SHP77 (cell line): ENCODE measurements at regions not wholly inside any gene's neighbourhood (a gene's known extent, or its start where the extent isn't known, plus 50 kb on each side); places are given as distances from the start of the nearest gene placed in this dataset.
"Not testable (repeated sequence)": the region's sequence is repeated elsewhere in the genome, so short reads cannot be mapped to it uniquely, and the experiment has no call there.

Experiments
- DNase-seq, 2 experiments: peaks; one replicate each; lab custom pipeline; 2025; lab: John Stamatoyannopoulos, UW

DNA sequence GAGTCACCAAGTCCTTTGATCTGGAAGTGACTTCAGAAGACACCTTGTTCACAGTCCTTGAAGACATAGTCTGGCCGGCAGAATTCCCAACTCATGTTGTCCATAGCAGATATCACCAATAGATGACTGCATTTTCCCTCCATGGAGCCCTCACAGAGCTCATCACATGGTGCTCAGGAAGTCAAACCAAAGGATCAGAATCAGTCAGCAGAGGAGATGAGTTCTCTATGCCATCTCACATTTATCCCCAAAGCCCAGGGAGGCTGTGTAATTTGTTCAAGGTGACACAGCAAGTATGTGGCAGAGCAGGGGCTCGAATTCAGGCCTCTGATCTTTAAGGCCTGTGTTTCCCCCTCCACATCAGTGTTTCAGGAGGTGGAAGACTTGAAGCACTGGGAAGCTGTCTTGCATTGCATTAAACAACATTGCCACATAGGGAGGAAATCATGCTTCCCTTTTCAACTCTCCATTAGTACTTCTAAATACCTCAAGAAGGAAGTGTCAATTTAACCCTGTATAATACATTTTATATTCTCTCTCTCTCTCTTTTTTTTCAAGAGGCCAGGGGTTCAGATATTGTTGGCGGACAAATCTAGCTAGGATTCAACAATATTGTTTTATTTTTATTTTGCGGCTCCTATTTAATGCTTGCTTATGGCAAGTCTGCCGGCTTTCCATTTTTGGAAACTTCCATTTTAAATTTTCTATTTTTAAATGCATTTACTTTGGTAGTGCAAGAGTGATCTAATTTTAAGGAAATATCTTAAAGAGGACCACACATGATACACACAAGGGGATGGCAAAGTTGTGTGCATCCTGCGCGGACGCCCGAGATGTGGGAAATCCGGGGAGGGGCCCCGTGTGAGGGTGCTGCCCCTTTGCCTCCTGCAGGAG, 61.9 kb downstream of the NPIPB5 start:
- not testable (repeated sequence) for DNase-seq

DNA sequence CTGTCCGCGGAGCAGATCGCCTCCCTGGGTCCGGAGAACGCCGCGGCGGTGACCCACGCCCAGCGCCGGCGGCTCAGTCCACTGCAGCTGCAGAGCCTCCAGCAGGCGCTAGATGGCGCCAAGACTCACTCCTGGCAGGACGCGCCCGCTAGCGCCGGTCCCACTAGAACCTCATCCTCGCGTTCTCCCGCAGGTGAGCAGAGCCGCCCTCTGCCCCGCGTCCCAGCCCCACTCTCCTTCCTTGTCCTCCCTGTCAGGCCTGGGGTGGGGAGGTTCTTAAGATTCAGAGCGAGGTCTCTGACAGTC, 62.5 kb downstream of the NPIPB5 start:
- DNase-seq: not testable (repeated sequence)

GRCh38 chr16:22576506-22576905, 65.8 kb downstream of the NPIPB5 start:
- not testable (repeated sequence) for DNase-seq

DNA sequence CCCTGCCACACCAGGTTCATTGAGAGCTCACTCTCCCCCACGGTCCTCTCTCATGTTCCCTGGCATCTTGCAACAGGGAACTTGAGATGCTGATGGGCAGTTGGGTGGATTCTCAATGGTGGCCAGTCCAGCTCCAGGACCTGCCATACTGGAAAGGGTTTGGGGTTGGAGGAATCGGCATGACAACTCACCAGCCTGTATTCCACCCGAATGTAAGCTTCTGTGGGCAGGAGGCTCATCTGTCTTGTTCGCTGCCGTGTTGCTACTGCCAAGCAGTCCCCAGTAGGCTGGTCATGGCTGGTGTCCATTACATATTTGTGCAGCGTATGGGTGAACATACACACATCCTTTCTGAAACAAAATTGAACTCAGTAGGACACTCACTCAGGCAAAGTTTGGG, 72.5 kb downstream of the NPIPB5 start:
- not testable (repeated sequence) for DNase-seq

GRCh38 chr16:22584459-22584858, 73.8 kb downstream of the NPIPB5 start:
- DNase-seq: not testable (repeated sequence)

- DNase-seq: not testable (repeated sequence)
Measured at GRCh38 chr16:22584941-22585340, 74.2 kb downstream of the NPIPB5 start.

GRCh38 chr16:22585431-22585830, 74.7 kb downstream of the NPIPB5 start:
- not testable (repeated sequence) for DNase-seq

DNA sequence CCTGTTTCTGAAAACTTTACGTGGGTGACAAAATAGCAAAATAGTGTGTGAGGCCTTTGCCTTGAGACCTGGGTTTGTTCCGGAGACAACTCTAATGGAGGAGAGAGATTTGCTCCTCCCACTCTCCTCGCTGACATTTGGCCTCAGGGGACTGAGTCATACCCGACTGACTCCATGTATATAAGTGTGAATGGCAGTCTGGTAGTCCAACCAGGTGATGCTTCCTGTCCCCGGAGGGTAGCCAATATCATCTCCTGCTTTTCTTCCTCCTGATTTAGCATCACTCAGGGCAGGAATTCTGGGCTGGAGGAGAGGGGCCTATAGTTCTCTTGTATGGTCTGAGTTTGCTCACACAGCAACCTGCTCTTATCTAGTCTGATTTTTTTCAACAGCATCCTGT, 76.0 kb downstream of the NPIPB5 start:
- not testable (repeated sequence) for DNase-seq

DNA sequence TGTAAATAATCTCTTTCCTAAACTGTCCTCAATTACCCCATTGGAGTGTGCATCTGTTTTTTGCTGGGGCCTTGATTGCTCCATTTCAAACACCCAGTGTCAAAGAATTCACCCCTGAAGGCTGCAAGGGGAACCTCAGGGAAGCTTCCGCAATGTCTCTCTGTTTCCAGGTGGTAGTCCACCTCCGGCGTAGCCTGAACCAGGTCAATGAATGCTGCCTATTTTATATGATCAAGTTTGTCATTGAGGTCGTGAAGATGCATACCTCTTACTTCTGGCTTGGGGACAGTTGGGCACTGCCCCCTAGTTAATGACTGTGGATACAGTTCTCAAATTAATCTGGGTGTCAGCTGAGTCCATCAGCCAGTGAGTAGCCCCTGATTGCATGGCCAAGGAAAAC, 79.1 kb downstream of the NPIPB5 start:
- DNase-seq: not testable (repeated sequence)

- not testable (repeated sequence) for DNase-seq
Measured at GRCh38 chr16:22596445-22597045, 85.9 kb downstream of the NPIPB5 start.

GRCh38 chr16:22603744-22604143, 93.1 kb downstream of the NPIPB5 start:
- not testable (repeated sequence) for DNase-seq

DNA sequence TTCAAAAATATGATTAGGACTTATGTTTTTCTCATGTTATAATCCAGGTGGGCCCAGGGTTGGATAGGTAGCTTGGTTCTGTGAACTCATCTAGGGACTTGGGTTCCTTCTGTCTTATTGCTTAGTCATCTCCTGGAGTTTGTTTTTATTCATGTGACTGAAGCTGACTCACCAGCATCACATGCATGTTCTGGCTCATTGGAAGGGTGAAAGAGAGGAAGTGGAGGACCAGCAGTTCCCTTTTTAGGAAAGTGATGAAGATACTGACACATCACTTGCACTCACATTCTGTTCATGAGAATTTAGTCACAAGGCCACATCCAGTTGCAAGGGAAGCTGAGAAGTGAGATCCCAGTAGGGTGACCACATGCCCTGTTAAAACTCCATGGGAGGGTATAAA, 95.9 kb downstream of the NPIPB5 start:
- not testable (repeated sequence) for DNase-seq

- DNase-seq: not testable (repeated sequence)
Measured at GRCh38 chr16:22609798-22610197, 99.1 kb downstream of the NPIPB5 start.

DNA sequence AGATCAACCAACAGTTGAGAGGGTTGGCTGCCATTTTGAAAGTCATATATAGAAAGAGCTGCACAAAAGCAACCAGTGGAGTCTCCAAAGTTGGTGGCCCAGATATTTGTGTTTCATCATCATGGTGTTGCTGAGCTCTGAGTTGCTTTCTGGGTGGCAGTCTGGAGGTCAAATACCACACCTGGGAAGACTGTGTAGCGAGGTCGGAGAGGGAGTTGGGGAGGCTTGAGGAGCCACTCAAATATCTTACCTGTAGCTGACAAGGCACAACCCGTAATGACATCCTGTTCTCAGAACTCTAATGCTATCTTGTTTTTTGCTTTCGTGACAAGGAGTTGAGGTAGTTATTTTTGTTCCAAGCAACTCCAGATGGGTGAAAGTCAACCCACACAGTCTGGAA, 100.4 kb downstream of the NPIPB5 start:
- not testable (repeated sequence) for DNase-seq

GRCh38 chr16:22614271-22614947, 103.7 kb downstream of the NPIPB5 start:
- DNase-seq: no peak

- DNase-seq: no peak
Measured at GRCh38 chr16:22618842-22619241, 108.2 kb downstream of the NPIPB5 start.

DNA sequence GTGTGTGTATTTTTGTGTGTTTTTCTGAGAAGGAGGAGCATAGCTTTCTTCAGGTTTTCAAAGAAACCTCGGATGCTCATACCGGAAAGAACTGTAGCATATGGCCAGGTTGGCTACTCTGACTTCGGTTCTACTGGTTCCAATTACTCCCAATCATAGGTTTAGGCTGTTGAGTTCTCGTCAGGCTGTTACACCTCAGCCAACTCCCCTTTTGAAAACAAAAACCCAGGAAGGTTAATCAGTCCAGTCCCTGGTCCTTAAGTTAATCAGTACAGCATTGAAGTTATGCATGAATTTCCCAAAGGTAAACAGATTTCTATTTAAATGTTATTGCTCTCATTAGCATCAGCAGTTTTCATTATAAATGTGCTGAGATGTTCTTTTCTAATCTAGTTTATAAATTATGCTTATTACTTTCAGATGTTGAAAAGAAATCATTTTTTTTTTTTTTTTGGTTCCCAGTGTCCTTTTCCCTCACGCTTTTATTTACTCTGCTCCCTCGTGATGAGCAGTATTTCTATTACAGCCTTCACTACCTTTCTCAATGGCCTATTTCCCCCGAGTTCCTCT, 111.0 kb downstream of the NPIPB5 start:
- no peak for DNase-seq

DNA sequence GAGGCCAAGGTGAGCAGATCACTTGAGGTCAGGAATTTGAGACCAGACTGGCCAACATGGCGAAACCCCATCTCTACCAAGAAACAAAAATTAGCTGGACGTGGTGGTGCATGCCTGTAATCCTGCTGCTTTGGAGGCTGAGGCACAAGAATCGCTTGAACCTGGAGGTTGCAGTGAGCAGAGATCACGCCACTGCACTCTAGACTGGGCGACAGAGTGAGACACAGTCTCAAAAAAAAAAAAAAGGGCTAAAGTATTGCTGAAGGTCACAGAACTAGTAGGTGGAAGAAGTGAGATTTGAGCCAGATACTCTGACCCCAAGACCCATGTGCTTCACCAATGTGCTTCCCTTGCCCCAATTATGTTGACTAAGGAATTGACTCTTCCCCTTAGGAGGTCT, 112.0 kb downstream of the NPIPB5 start:
- DNase-seq: no peak

DNA sequence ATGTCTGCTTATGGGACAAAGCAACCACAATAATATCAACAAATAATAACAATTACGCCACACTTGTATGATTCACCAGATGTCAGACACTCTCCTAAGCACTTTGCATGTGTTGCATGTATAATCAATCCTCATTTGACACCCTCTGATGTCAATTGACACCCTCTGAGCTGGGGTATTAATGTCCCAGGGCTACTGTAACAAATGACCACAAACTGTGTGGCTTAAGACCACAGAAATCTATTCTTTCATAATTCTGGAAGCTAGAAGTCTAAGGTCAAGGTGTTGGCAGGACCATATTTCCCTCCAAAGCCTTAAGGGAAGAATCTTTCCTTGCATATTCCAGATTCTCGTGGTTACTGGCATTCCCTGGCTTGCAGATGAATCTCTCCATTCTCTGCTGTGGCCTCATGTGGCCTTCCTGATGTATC, 112.7 kb downstream of the NPIPB5 start:
- DNase-seq: no peak

DNA sequence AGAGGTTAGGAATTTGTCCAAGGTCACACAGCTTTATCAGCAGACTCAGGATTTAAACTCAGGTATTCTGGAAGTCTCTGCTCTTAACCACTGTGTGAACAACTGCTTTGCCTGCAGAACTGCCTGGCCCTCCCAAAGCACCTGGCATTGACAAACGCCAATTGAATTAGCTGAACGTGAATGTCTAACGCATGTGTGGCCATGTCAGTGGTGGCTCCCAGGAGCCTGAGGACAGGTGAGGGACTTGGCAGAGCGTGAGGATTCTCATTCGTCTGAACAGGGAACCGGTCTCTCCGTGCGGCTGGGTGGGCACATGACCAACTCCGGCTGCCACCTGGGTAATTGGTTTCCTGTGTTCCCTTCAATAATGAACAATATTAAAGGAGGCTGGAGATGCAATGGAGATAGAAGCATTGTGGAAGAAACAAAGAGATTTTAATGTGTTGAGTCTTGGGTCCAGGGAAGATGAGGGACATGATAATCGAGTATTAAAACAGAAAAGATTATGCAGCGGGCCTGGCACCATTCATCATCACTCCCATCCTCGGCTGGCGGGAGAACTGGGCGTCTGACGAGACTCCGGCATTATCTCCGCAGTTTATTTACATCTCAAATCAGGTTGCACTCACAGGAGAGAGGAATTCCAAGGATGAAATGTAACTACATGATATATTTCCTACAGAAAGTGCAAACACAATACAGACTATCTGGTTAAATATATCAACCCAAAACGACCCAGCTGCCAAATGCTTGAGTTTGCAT, 113.5 kb downstream of the NPIPB5 start:
- DNase-seq: no peak

- DNase-seq: no peak
Measured at GRCh38 chr16:22624800-22625533, 114.3 kb downstream of the NPIPB5 start.
